ENCODE measurements at regions not wholly inside any gene's neighbourhood (a gene's known extent, or its start where the extent isn't known, plus 50 kb on each side); places are given as distances from the start of the nearest gene placed in this dataset.

- H3K27ac Mint-ChIP-seq, result no peak overlapping the region
- no peak overlapping the region for H3K4me3 Mint-ChIP-seq
- peaks cover 9% of the 10 kb centered on the region for H3K27me3 Mint-ChIP-seq
- H3K4me1 Mint-ChIP-seq, result peaks cover 18% of the 10 kb centered on the region
- H3K9me3 Mint-ChIP-seq, result no peaks in the 10 kb centered on the region
- no peaks in the 10 kb centered on the region for H3K36me3 Mint-ChIP-seq
- DNase-seq, result no peak
Measured at GRCh38 chr2:42960002-42960841, 167.8 kb upstream of the HAAO start.

- Mint-ChIP-seq H3K4me3 (no peak overlapping the region), H3K9me3 (no peaks in the 10 kb centered on the region), H3K27ac (no peak overlapping the region), H3K27me3 (peaks cover 9% of the 10 kb centered on the region), H3K36me3 (no peaks in the 10 kb centered on the region), H3K4me1 (peaks cover 18% of the 10 kb centered on the region)
- DNase-seq, result no peak
Measured at GRCh38 chr2:42959234-42960001, 167.0 kb upstream of the HAAO start.

GRCh38 chr2:42958741-42959233 lies 166.4 kb upstream of the HAAO start:
- Mint-ChIP-seq H3K4me3 (no peak overlapping the region), H3K27me3 (peaks cover 9% of the 10 kb centered on the region), H3K9me3 (no peaks in the 10 kb centered on the region), H3K4me1 (peaks cover 18% of the 10 kb centered on the region), H3K27ac (no peak overlapping the region), H3K36me3 (no peaks in the 10 kb centered on the region)
- DNase-seq, result no peak

- peaks cover 17% of the 10 kb centered on the region for H3K4me1 Mint-ChIP-seq
- peaks cover 9% of the 10 kb centered on the region for H3K27me3 Mint-ChIP-seq
- H3K4me3 Mint-ChIP-seq, result no peak overlapping the region
- H3K27ac Mint-ChIP-seq, result no peak overlapping the region
- H3K36me3 Mint-ChIP-seq, result no peaks in the 10 kb centered on the region
- H3K9me3 Mint-ChIP-seq, result no peaks in the 10 kb centered on the region
- no peak for DNase-seq
Measured at GRCh38 chr2:42957861-42958301, 165.5 kb upstream of the HAAO start.

- H3K27ac Mint-ChIP-seq, result no peak overlapping the region
- DNase-seq, result no peak
- H3K4me3 Mint-ChIP-seq, result no peak overlapping the region
- no peaks in the 10 kb centered on the region for H3K36me3 Mint-ChIP-seq
- no peaks in the 10 kb centered on the region for H3K9me3 Mint-ChIP-seq
- H3K27me3 Mint-ChIP-seq, result peaks cover 7% of the 10 kb centered on the region
- H3K4me1 Mint-ChIP-seq, result peaks cover 11% of the 10 kb centered on the region
Measured at GRCh38 chr2:42957109-42957860, 164.9 kb upstream of the HAAO start.

- no peaks in the 10 kb centered on the region for H3K9me3 Mint-ChIP-seq
- peaks cover 2% of the 10 kb centered on the region for H3K4me1 Mint-ChIP-seq
- no peaks in the 10 kb centered on the region for H3K36me3 Mint-ChIP-seq
- no peak for DNase-seq
- H3K27ac Mint-ChIP-seq, result no peak overlapping the region
- no peaks in the 10 kb centered on the region for H3K27me3 Mint-ChIP-seq
- H3K4me3 Mint-ChIP-seq, result no peak overlapping the region
Measured at GRCh38 chr2:42954227-42954962, 162.0 kb upstream of the HAAO start.

- no peaks in the 10 kb centered on the region for H3K27me3 Mint-ChIP-seq
- no peak overlapping the region for H3K27ac Mint-ChIP-seq
- H3K4me1 Mint-ChIP-seq, result peaks cover 2% of the 10 kb centered on the region
- H3K4me3 Mint-ChIP-seq, result no peak overlapping the region
- no peaks in the 10 kb centered on the region for H3K36me3 Mint-ChIP-seq
- DNase-seq, result no peak
- no peaks in the 10 kb centered on the region for H3K9me3 Mint-ChIP-seq
Measured at GRCh38 chr2:42953216-42953615, 160.8 kb upstream of the HAAO start.

GRCh38 chr2:42951263-42951938 lies 159.0 kb upstream of the HAAO start:
- H3K27me3 Mint-ChIP-seq, result no peaks in the 10 kb centered on the region
- H3K9me3 Mint-ChIP-seq, result no peaks in the 10 kb centered on the region
- no peaks in the 10 kb centered on the region for H3K36me3 Mint-ChIP-seq
- H3K4me1 Mint-ChIP-seq, result peaks cover 4% of the 10 kb centered on the region
- H3K27ac Mint-ChIP-seq, result no peak overlapping the region
- no peak for DNase-seq
- H3K4me3 Mint-ChIP-seq, result no peak overlapping the region

- Mint-ChIP-seq H3K4me3 (no peak overlapping the region), H3K27ac (no peak overlapping the region), H3K4me1 (peaks cover 4% of the 10 kb centered on the region), H3K27me3 (no peaks in the 10 kb centered on the region), H3K9me3 (no peaks in the 10 kb centered on the region), H3K36me3 (no peaks in the 10 kb centered on the region)
- no peak for DNase-seq
Measured at GRCh38 chr2:42949125-42949524, 156.7 kb upstream of the HAAO start.

GRCh38 chr2:42947809-42948600 lies 155.6 kb upstream of the HAAO start:
- Mint-ChIP-seq H3K27me3 (no peaks in the 10 kb centered on the region), H3K36me3 (no peaks in the 10 kb centered on the region), H3K4me1 (peaks cover 4% of the 10 kb centered on the region), H3K27ac (no peak overlapping the region), H3K4me3 (no peak overlapping the region), H3K9me3 (no peaks in the 10 kb centered on the region)
- DNase-seq, result no peak

- H3K27ac Mint-ChIP-seq, result no peak overlapping the region
- no peaks in the 10 kb centered on the region for H3K27me3 Mint-ChIP-seq
- DNase-seq, result no peak
- no peaks in the 10 kb centered on the region for H3K9me3 Mint-ChIP-seq
- peaks cover 4% of the 10 kb centered on the region for H3K4me1 Mint-ChIP-seq
- no peak overlapping the region for H3K4me3 Mint-ChIP-seq
- H3K36me3 Mint-ChIP-seq, result no peaks in the 10 kb centered on the region
Measured at GRCh38 chr2:42944779-42945415, 152.5 kb upstream of the HAAO start.

- no peak overlapping the region for H3K27ac Mint-ChIP-seq
- no peaks in the 10 kb centered on the region for H3K36me3 Mint-ChIP-seq
- H3K9me3 Mint-ChIP-seq, result no peaks in the 10 kb centered on the region
- H3K27me3 Mint-ChIP-seq, result no peaks in the 10 kb centered on the region
- DNase-seq, result no peak
- peaks cover 4% of the 10 kb centered on the region for H3K4me1 Mint-ChIP-seq
- no peak overlapping the region for H3K4me3 Mint-ChIP-seq
Measured at GRCh38 chr2:42942990-42943493, 150.7 kb upstream of the HAAO start.
